ENCODE measurements at regions not wholly inside any gene's neighbourhood (a gene's known extent, or its start where the extent isn't known, plus 50 kb on each side); places are given as distances from the start of the nearest gene placed in this dataset.
A peak's percentile ranks its signal among the peaks of the same experiment; 100 is the strongest.

GRCh38 chrX:131356725-131357124, 67.6 kb upstream of the IGSF1 start:
- Histone ChIP-seq H2AFZ (ENCODE audit: insufficient read depth, low read length, poor library complexity) (no peak overlapping the region), H2BK12ac (ENCODE audit: low read length) (no peak overlapping the region), H4K8ac (ENCODE audit: low read depth, low read length) (no peak overlapping the region), H3K18ac (ENCODE audit: low read length) (no peak overlapping the region), H3K79me1 (ENCODE audit: low read length) (no peaks in the 10 kb centered on the region), H3K23ac (ENCODE audit: low read length) (no peak overlapping the region), H2AK5ac (ENCODE audit: low read length) (no peak overlapping the region), H3K27me3 (ENCODE audit: insufficient read depth, low read length) (no peaks in the 10 kb centered on the region), H3K9me3 (ENCODE audit: insufficient read depth, low read depth, low read length) (no peaks in the 10 kb centered on the region), H3K36me3 (ENCODE audit: control insufficient read depth in 1 of 2, insufficient read depth in 2 of 2, low read length in 2 of 2) (no peaks in the 10 kb centered on the region), H3K27ac (ENCODE audit: low read depth, low read length) (no peak overlapping the region), H4K12ac (ENCODE audit: low read depth, low read length) (no peak overlapping the region), H2BK120ac (ENCODE audit: insufficient read depth, low read length, poor library complexity) (no peak overlapping the region), H3K4me2 (ENCODE audit: low read length) (no peak overlapping the region), H3K4me1 (ENCODE audit: control insufficient read depth in 1 of 2, insufficient read depth in 2 of 2, low read length in 2 of 2) (no peaks in the 10 kb centered on the region), H3K79me2 (ENCODE audit: control insufficient read depth, insufficient read depth, low read length, poor library complexity) (no peaks in the 10 kb centered on the region), H3K9ac (ENCODE audit: low read length) (no peak overlapping the region), H2BK5ac (ENCODE audit: low read depth, low read length, poor library complexity) (no peak overlapping the region), H3K4me3 (ENCODE audit: low read depth, low read length) (no peak overlapping the region), H4K91ac (ENCODE audit: low read depth, low read length) (no peak overlapping the region), H3K4ac (ENCODE audit: low read depth, low read length) (no peak overlapping the region), H3K14ac (ENCODE audit: low read length) (no peak overlapping the region)
- DNase-seq = no peak
- no CpG with 5 or more reads among the region's 1 CpG for WGBS (ENCODE audit: extremely low coverage, insufficient coverage, insufficient read length)

- Histone ChIP-seq H4K8ac (ENCODE audit: low read depth, low read length) (no peak overlapping the region), H4K91ac (ENCODE audit: low read depth, low read length) (no peak overlapping the region), H3K4ac (ENCODE audit: low read depth, low read length) (no peak overlapping the region), H3K23ac (ENCODE audit: low read length) (no peak overlapping the region), H2AK5ac (ENCODE audit: low read length) (no peak overlapping the region), H3K4me2 (ENCODE audit: low read length) (no peak overlapping the region), H3K18ac (ENCODE audit: low read length) (no peak overlapping the region), H4K12ac (ENCODE audit: low read depth, low read length) (no peak overlapping the region), H3K36me3 (ENCODE audit: control insufficient read depth in 1 of 2, insufficient read depth in 2 of 2, low read length in 2 of 2) (no peaks in the 10 kb centered on the region), H2BK120ac (ENCODE audit: insufficient read depth, low read length, poor library complexity) (no peak overlapping the region), H3K79me2 (ENCODE audit: control insufficient read depth, insufficient read depth, low read length, poor library complexity) (no peaks in the 10 kb centered on the region), H3K9ac (ENCODE audit: low read length) (no peak overlapping the region), H3K14ac (ENCODE audit: low read length) (no peak overlapping the region), H3K27me3 (ENCODE audit: insufficient read depth, low read length) (no peaks in the 10 kb centered on the region), H3K4me3 (ENCODE audit: low read depth, low read length) (no peak overlapping the region), H3K27ac (ENCODE audit: low read depth, low read length) (no peak overlapping the region), H3K9me3 (ENCODE audit: insufficient read depth, low read depth, low read length) (no peaks in the 10 kb centered on the region), H2AFZ (ENCODE audit: insufficient read depth, low read length, poor library complexity) (no peak overlapping the region), H3K79me1 (ENCODE audit: low read length) (no peaks in the 10 kb centered on the region), H2BK5ac (ENCODE audit: low read depth, low read length, poor library complexity) (no peak overlapping the region), H3K4me1 (ENCODE audit: control insufficient read depth in 1 of 2, insufficient read depth in 2 of 2, low read length in 2 of 2) (no peaks in the 10 kb centered on the region), H2BK12ac (ENCODE audit: low read length) (no peak overlapping the region)
- DNase-seq = no peak
- no CpG with 5 or more reads among the region's 2 CpGs for WGBS (ENCODE audit: extremely low coverage, insufficient coverage, insufficient read length)
Measured at GRCh38 chrX:131359611-131360010, 70.5 kb upstream of the IGSF1 start.

GRCh38 chrX:131365766-131366165, 76.7 kb upstream of the IGSF1 start:
- Histone ChIP-seq H2BK12ac (ENCODE audit: low read length) (no peak overlapping the region), H4K91ac (ENCODE audit: low read depth, low read length) (no peak overlapping the region), H2BK120ac (ENCODE audit: insufficient read depth, low read length, poor library complexity) (no peak overlapping the region)

GRCh38 chrX:131366407-131366806, 77.3 kb upstream of the IGSF1 start:
- Histone ChIP-seq H3K4me3 (ENCODE audit: low read depth, low read length) (no peak overlapping the region), H3K27me3 (ENCODE audit: insufficient read depth, low read length) (no peaks in the 10 kb centered on the region), H3K27ac (ENCODE audit: low read depth, low read length) (no peak overlapping the region)

More at GRCh38 chrX:131365766-131366165, 76.7 kb upstream of the IGSF1 start:
- no peaks in the 10 kb centered on the region for H3K79me1 ChIP-seq (ENCODE audit: low read length)
- H3K36me3 ChIP-seq (ENCODE audit: control insufficient read depth in 1 of 2, insufficient read depth in 2 of 2, low read length in 2 of 2) = no peaks in the 10 kb centered on the region
- WGBS (ENCODE audit: extremely low coverage, insufficient coverage, insufficient read length) = no CpG with 5 or more reads among the region's 3 CpGs
- H3K4me2 ChIP-seq (ENCODE audit: low read length) = no peak overlapping the region
- H3K79me2 ChIP-seq (ENCODE audit: control insufficient read depth, insufficient read depth, low read length, poor library complexity) = no peaks in the 10 kb centered on the region
- no peak for DNase-seq
- H3K9ac ChIP-seq (ENCODE audit: low read length) = no peak overlapping the region
- no peak overlapping the region for H3K23ac ChIP-seq (ENCODE audit: low read length)
- no peak overlapping the region for H4K12ac ChIP-seq (ENCODE audit: low read depth, low read length)
- H2AFZ ChIP-seq (ENCODE audit: insufficient read depth, low read length, poor library complexity) = no peak overlapping the region
- H3K18ac ChIP-seq (ENCODE audit: low read length) = no peak overlapping the region
- H3K27ac ChIP-seq (ENCODE audit: low read depth, low read length) = no peak overlapping the region
- no peak overlapping the region for H3K4me3 ChIP-seq (ENCODE audit: low read depth, low read length)
- H2AK5ac ChIP-seq (ENCODE audit: low read length) = no peak overlapping the region
- no peak overlapping the region for H3K4ac ChIP-seq (ENCODE audit: low read depth, low read length)
- H3K27me3 ChIP-seq (ENCODE audit: insufficient read depth, low read length) = no peaks in the 10 kb centered on the region
- no peak overlapping the region for H4K8ac ChIP-seq (ENCODE audit: low read depth, low read length)
- H3K14ac ChIP-seq (ENCODE audit: low read length) = no peak overlapping the region
- no peaks in the 10 kb centered on the region for H3K4me1 ChIP-seq (ENCODE audit: control insufficient read depth in 1 of 2, insufficient read depth in 2 of 2, low read length in 2 of 2)
- no peak overlapping the region for H2BK5ac ChIP-seq (ENCODE audit: low read depth, low read length, poor library complexity)
- H3K9me3 ChIP-seq (ENCODE audit: insufficient read depth, low read depth, low read length) = no peaks in the 10 kb centered on the region

More at GRCh38 chrX:131366407-131366806, 77.3 kb upstream of the IGSF1 start:
- Histone ChIP-seq H2BK120ac (ENCODE audit: insufficient read depth, low read length, poor library complexity) (no peak overlapping the region), H2BK5ac (ENCODE audit: low read depth, low read length, poor library complexity) (no peak overlapping the region), H3K79me1 (ENCODE audit: low read length) (no peaks in the 10 kb centered on the region), H3K14ac (ENCODE audit: low read length) (no peak overlapping the region), H3K9me3 (ENCODE audit: insufficient read depth, low read depth, low read length) (no peaks in the 10 kb centered on the region), H3K18ac (ENCODE audit: low read length) (no peak overlapping the region), H3K4me2 (ENCODE audit: low read length) (no peak overlapping the region), H3K4me1 (ENCODE audit: control insufficient read depth in 1 of 2, insufficient read depth in 2 of 2, low read length in 2 of 2) (no peaks in the 10 kb centered on the region), H4K8ac (ENCODE audit: low read depth, low read length) (no peak overlapping the region), H3K9ac (ENCODE audit: low read length) (no peak overlapping the region), H3K23ac (ENCODE audit: low read length) (no peak overlapping the region), H3K79me2 (ENCODE audit: control insufficient read depth, insufficient read depth, low read length, poor library complexity) (no peaks in the 10 kb centered on the region), H3K36me3 (ENCODE audit: control insufficient read depth in 1 of 2, insufficient read depth in 2 of 2, low read length in 2 of 2) (no peaks in the 10 kb centered on the region), H2BK12ac (ENCODE audit: low read length) (no peak overlapping the region), H2AK5ac (ENCODE audit: low read length) (no peak overlapping the region), H2AFZ (ENCODE audit: insufficient read depth, low read length, poor library complexity) (no peak overlapping the region), H3K4ac (ENCODE audit: low read depth, low read length) (no peak overlapping the region), H4K12ac (ENCODE audit: low read depth, low read length) (no peak overlapping the region), H4K91ac (ENCODE audit: low read depth, low read length) (no peak overlapping the region)
- DNase-seq = peak in 1 of 2 donors; percentile 15
- WGBS (ENCODE audit: extremely low coverage, insufficient coverage, insufficient read length) = no CpG with 5 or more reads among the region's 6 CpGs
